ENCODE measurements at regions not wholly inside any gene's neighbourhood (a gene's known extent, or its start where the extent isn't known, plus 50 kb on each side); places are given as distances from the start of the nearest gene placed in this dataset.

DNA sequence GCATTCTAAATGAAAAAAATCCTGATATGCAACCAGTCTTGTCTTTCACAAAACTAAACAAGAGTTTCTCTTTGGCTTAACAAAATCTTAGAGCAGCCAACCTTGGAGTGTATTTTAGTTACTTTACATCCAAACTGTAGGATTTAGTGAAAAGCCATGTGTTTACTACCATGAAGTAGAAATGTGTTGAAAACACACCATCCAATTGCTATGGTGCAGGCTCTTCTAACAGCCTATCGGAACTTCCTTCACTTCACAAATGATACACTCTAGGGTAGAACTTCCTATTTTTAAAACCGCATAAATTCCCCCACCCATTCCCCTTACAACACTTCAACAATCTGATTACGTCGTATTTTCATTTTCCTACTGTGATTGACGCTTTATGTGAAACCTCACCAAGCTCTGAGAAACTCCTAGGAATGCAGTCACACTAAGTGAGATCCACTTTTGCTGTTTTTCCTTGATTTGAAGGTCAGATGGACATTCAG is 74.4 kb upstream of the MAP4K4 start:
- H3K36me3 Mint-ChIP-seq = peaks cover 17 to 25% of the 10 kb centered on the region in 2 donors
- DNase-seq = peak; percentile 86 to 95 (median 94)
- H3K4me1 ChIP-seq (ENCODE audit: control insufficient read depth in 1 of 2, insufficient read depth in 2 of 2, low read length in 2 of 2) = peaks cover 87% of the 10 kb centered on the region in 2 donors
- peak overlapping the region in 1 of 2 donors; percentile 73 for H3K27ac ChIP-seq (ENCODE audit: low read depth in 1 of 2, low read length in 2 of 2)
- H3K4me3 Mint-ChIP-seq = peak overlapping the region in 1 of 2 donors; percentile 79
- peak overlapping the region; percentile 51 for H3K4me2 ChIP-seq (replicated peaks; ENCODE audit: extremely low read depth, low read length, poor library complexity, severe bottlenecking)
- no peaks in the 10 kb centered on the region for H4K20me1 ChIP-seq (ENCODE audit: insufficient read depth, low read length)
- H3K27me3 Mint-ChIP-seq (ENCODE audit: low read depth in 3 of 3) = peaks cover 16 to 23% (median 21%) of the 10 kb centered on the region in 3 donors
- H3K36me3 ChIP-seq (replicated peaks in 1 of 2; ENCODE audit: control insufficient read depth in 1 of 2, insufficient read depth in 2 of 2, low read length in 2 of 2) = no peaks in the 10 kb centered on the region
- no peak for TF ChIP-seq CTCF (IDR thresholded peaks at IDR 0.05)
- peak overlapping the region; percentile 72 to 96 (median 89) for H3K27ac Mint-ChIP-seq
- no peaks in the 10 kb centered on the region for H3K27me3 ChIP-seq (ENCODE audit: control insufficient read depth in 2 of 2, insufficient read depth in 2 of 2, low read length in 2 of 2)
- no peak overlapping the region for H3K9ac ChIP-seq (ENCODE audit: insufficient read depth, low read length, poor library complexity, severe bottlenecking)
- H3K9me3 ChIP-seq (replicated peaks in 1 of 2; ENCODE audit: control insufficient read depth in 1 of 2, insufficient read depth in 1 of 2, low read length in 2 of 2) = no peaks in the 10 kb centered on the region
- H2AFZ ChIP-seq (ENCODE audit: insufficient read depth, low read depth, low read length, poor library complexity, severe bottlenecking) = no peak overlapping the region
- 0% methylated on average over 5 of the region's 5 CpGs for WGBS (ENCODE audit: insufficient coverage)
- intact Hi-C loops (cut with micrococcal nuclease) = loop anchor here in 1 of 2 donors (5.0 to 10.0 kb wide), 3 partner anchors 72 to 178 kb away; partner anchors contain the start of gene MAP4K4
- H3K79me2 ChIP-seq (ENCODE audit: insufficient read depth, low read length) = no peaks in the 10 kb centered on the region
- H3K9me3 Mint-ChIP-seq = peaks cover 0 to 3% (median 2%) of the 10 kb centered on the region in 7 donors
- peaks cover 84% of the 10 kb centered on the region for H3K4me1 Mint-ChIP-seq
- H3K4me3 ChIP-seq (replicated peaks in 1 of 3; ENCODE audit: low read depth in 2 of 3, low read length in 3 of 3) = peak overlapping the region in 1 of 3 experiments; percentile 37

GRCh38 chr2:101622210-101623030 is 75.1 kb upstream of the MAP4K4 start:
- Histone ChIP-seq H3K79me2 (ENCODE audit: insufficient read depth, low read length) (no peaks in the 10 kb centered on the region), H3K27ac (ENCODE audit: low read depth in 1 of 2, low read length in 2 of 2) (peak overlapping the region in 1 of 2 donors; percentile 73), H3K4me3 (replicated peaks in 1 of 3; ENCODE audit: low read depth in 2 of 3, low read length in 3 of 3) (peak overlapping the region in 1 of 3 experiments; percentile 8), H3K27me3 (ENCODE audit: control insufficient read depth in 2 of 2, insufficient read depth in 2 of 2, low read length in 2 of 2) (peaks cover 0 to 2% of the 10 kb centered on the region in 2 donors), H4K20me1 (ENCODE audit: insufficient read depth, low read length) (no peaks in the 10 kb centered on the region), H3K4me1 (ENCODE audit: control insufficient read depth in 1 of 2, insufficient read depth in 2 of 2, low read length in 2 of 2) (peaks cover 87% of the 10 kb centered on the region in 2 donors), H2AFZ (ENCODE audit: insufficient read depth, low read depth, low read length, poor library complexity, severe bottlenecking) (no peak overlapping the region), H3K9me3 (replicated peaks in 1 of 2; ENCODE audit: control insufficient read depth in 1 of 2, insufficient read depth in 1 of 2, low read length in 2 of 2) (no peaks in the 10 kb centered on the region), H3K36me3 (replicated peaks in 1 of 2; ENCODE audit: control insufficient read depth in 1 of 2, insufficient read depth in 2 of 2, low read length in 2 of 2) (no peaks in the 10 kb centered on the region), H3K9ac (ENCODE audit: insufficient read depth, low read length, poor library complexity, severe bottlenecking) (no peak overlapping the region), H3K4me2 (replicated peaks; ENCODE audit: extremely low read depth, low read length, poor library complexity, severe bottlenecking) (no peak overlapping the region)
- peaks cover 17 to 20% of the 10 kb centered on the region in 2 donors for H3K36me3 Mint-ChIP-seq
- intact Hi-C loops (cut with micrococcal nuclease) = loop anchor here in 1 of 2 donors (5.0 to 10.0 kb wide), 3 partner anchors 72 to 178 kb away; partner anchors contain the start of gene MAP4K4
- H3K9me3 Mint-ChIP-seq = peaks cover 0 to 3% (median 2%) of the 10 kb centered on the region in 7 donors
- WGBS (ENCODE audit: insufficient coverage) = 62% methylated on average over 10 of the region's 16 CpGs
- peak overlapping the region; percentile 72 to 96 (median 89) for H3K27ac Mint-ChIP-seq
- H3K4me1 Mint-ChIP-seq = peaks cover 85% of the 10 kb centered on the region
- peak overlapping the region in 1 of 2 donors; percentile 79 for H3K4me3 Mint-ChIP-seq
- TF ChIP-seq CTCF (IDR thresholded peaks at IDR 0.05) = no peak
- H3K27me3 Mint-ChIP-seq (ENCODE audit: low read depth in 3 of 3) = peaks cover 20 to 28% (median 24%) of the 10 kb centered on the region in 3 donors
- DNase-seq = peak in 1 of 3 donors; percentile 49
